ENCODE measurements at regions not wholly inside any gene's neighbourhood (a gene's known extent, or its start where the extent isn't known, plus 50 kb on each side); places are given as distances from the start of the nearest gene placed in this dataset.

DNA sequence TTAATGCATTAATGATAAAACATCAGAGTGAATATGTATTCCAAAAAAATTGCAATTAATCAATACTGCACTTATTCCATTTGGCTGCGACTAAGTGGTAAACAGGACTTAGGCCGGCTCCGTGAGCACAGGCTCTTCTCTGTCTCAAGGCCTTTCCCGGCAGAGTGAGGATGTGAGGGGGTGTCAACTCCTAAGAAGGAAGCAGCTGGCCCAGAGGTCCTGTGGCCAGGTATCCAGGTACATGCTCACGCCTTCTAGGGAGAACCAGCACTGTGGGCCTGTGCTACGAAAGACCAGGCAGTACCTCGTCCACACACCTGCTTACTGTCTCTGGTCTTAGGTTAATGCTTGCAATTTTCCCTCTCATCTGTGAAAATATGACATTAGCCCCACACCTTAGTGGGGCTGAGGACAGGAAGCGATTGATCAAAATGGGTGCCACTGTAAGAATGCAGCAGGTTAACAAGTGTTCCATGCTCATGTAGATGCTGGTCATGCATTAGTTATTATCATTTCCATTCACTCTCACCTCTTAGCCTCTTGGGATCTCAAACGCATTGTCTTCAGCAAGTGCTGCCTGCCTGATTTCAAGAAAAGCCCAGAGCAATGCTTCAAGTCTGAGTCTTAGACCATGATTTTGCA, 175.3 kb downstream of the ABHD5 start:
- H3K27me3 ChIP-seq = no peaks in the 10 kb centered on the region
- no peak overlapping the region for H3K27ac ChIP-seq
- no peak for DNase-seq
- in situ Hi-C loops (cut with MboI; ENCODE audit: low sequenced_read_pairs in 4 of 4) (no loop called here), intact Hi-C loops (cut with DNase I; ENCODE audit: low total_unique reads) (no loop called here)
- ATAC-seq = no peak
- H3K4me1 ChIP-seq = no peaks in the 10 kb centered on the region
- H3K36me3 ChIP-seq = no peaks in the 10 kb centered on the region
- no peak overlapping the region for H3K4me3 ChIP-seq
- TF ChIP-seq POLR2A (IDR thresholded peaks at IDR 0.05) = no peak
- TF ChIP-seq, protein P1, sequence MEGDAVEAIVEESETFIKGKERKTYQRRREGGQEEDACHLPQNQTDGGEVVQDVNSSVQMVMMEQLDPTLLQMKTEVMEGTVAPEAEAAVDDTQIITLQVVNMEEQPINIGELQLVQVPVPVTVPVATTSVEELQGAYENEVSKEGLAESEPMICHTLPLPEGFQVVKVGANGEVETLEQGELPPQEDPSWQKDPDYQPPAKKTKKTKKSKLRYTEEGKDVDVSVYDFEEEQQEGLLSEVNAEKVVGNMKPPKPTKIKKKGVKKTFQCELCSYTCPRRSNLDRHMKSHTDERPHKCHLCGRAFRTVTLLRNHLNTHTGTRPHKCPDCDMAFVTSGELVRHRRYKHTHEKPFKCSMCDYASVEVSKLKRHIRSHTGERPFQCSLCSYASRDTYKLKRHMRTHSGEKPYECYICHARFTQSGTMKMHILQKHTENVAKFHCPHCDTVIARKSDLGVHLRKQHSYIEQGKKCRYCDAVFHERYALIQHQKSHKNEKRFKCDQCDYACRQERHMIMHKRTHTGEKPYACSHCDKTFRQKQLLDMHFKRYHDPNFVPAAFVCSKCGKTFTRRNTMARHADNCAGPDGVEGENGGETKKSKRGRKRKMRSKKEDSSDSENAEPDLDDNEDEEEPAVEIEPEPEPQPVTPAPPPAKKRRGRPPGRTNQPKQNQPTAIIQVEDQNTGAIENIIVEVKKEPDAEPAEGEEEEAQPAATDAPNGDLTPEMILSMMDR (IDR thresholded peaks at IDR 0.05 in 4 of 5, conservative IDR thresholded peaks at IDR 0.05 in 1 of 5) = no peak
- no peaks in the 10 kb centered on the region for H3K9me3 ChIP-seq

DNA sequence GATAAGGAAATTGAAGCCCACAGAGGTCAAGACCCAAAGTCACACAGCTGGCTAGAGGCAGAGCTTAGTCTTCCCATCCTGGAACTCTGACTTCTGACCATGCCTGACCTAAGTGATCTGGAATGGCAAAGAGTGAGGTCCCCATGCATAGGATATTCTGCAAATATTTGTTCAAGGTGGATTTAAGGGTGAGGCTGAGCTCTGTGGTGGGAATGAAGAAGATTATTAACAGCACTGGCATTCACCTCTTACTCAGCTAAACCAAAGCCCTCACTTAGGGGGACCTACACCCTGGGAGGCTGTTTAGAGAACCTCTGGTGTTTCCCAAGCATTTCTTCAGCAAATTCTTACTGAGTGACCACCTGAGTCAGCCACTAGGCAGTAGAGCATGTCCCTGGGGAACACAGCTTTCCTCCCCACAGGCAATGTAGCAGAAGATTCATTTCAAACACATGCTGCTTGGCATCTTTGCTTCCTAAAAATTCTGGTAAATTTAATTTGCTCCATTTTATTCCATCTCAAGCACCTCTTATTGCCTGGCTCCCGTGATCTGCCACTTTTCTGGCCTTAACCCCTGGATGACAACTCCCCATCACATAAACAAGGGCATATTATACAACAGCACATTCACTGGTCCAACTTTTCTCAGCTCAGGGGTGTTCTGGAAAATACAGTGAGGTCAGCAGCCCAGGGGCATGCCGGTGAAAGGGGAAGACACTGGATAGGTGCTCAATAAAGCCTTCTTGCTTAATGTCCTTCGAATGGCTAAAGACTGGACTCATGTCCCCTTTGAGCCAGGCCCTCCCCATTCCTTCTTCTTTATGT, 176.0 kb downstream of the ABHD5 start:
- Histone ChIP-seq H3K4me3 (no peak overlapping the region), H3K36me3 (no peaks in the 10 kb centered on the region), H3K9me3 (no peaks in the 10 kb centered on the region), H3K27ac (no peak overlapping the region), H3K4me1 (no peaks in the 10 kb centered on the region), H3K27me3 (no peaks in the 10 kb centered on the region)
- TF ChIP-seq POLR2A (IDR thresholded peaks at IDR 0.05) = no peak
- TF ChIP-seq, protein P1 (IDR thresholded peaks at IDR 0.05 in 4 of 5, conservative IDR thresholded peaks at IDR 0.05 in 1 of 5) = no peak
- intact Hi-C loops (cut with DNase I; ENCODE audit: low total_unique reads) (no loop called here), in situ Hi-C loops (cut with MboI; ENCODE audit: low sequenced_read_pairs in 4 of 4) (no loop called here)
- ATAC-seq = no peak
- DNase-seq = no peak

DNA sequence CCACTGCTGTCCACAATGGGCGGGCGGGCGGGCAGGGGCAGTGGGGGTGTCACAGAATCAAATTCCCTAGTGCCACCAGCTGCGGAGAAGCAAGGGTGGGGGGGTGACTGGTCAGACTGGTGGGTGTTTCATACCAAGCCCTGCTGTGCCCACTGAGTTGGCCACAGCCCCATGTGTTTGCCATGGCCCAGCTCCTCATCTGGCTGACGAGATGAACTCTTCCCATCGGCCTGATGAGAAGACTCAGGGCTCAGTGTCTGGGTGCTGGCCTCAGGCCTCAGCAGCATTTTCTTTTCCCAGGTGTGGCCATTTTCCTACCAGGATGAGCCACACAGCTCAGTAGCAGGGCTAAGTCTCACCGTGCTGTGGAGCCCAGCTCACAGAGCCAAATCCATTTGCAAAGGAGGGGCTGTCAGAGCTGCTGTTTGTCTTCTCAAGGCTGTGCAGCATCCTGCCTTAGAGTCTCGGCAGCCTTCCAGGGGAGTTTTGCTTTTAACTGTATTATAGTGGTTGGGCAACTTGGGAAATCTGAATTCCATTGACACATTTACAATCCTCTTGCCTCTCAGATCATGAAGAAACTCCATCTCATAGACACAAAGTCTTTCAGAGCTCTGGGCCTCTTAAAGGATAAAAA, 176.8 kb downstream of the ABHD5 start:
- Histone ChIP-seq H3K27me3 (no peaks in the 10 kb centered on the region), H3K4me3 (no peak overlapping the region), H3K27ac (no peak overlapping the region), H3K4me1 (no peaks in the 10 kb centered on the region), H3K36me3 (no peaks in the 10 kb centered on the region), H3K9me3 (no peaks in the 10 kb centered on the region)
- no peak for ATAC-seq
- DNase-seq = no peak
- TF ChIP-seq, protein P1 (IDR thresholded peaks at IDR 0.05 in 4 of 5, conservative IDR thresholded peaks at IDR 0.05 in 1 of 5) = no peak
- no peak for TF ChIP-seq POLR2A (IDR thresholded peaks at IDR 0.05)
- intact Hi-C loops (cut with DNase I; ENCODE audit: low total_unique reads) = no loop called here
- in situ Hi-C loops (cut with MboI; ENCODE audit: low sequenced_read_pairs in 4 of 4) = no loop called here

DNA sequence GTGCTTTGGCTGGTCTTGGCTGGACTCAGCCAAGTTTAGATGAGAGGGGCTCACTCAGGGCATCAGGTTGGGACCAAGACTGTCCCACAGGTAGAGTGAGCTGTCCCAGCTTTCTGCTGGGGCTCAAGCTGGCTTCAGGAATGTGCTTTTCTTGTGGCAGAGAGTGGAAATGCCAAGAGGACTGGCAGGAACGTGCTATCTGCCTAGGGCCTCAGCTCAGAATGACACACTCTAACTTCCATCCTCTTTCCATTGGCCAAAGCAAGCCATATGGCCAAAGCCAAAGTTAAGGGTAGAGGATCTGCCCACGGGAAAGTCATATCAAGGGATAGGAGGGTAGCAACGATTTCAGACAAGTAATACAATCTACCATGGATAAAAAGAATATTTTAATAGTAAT, 178.8 kb downstream of the ABHD5 start:
- no peak for TF ChIP-seq POLR2A (IDR thresholded peaks at IDR 0.05)
- TF ChIP-seq, protein P1 (IDR thresholded peaks at IDR 0.05 in 4 of 5, conservative IDR thresholded peaks at IDR 0.05 in 1 of 5) = no peak
- intact Hi-C loops (cut with DNase I; ENCODE audit: low total_unique reads) (no loop called here), in situ Hi-C loops (cut with MboI; ENCODE audit: low sequenced_read_pairs in 4 of 4) (no loop called here)
- Histone ChIP-seq H3K4me1 (no peaks in the 10 kb centered on the region), H3K27ac (no peak overlapping the region), H3K4me3 (no peak overlapping the region), H3K9me3 (no peaks in the 10 kb centered on the region), H3K36me3 (no peaks in the 10 kb centered on the region), H3K27me3 (no peaks in the 10 kb centered on the region)
- DNase-seq = no peak
- ATAC-seq = no peak

Data from gastrocnemius medialis (tissue), 4 donors.